ENCODE measurements at regions not wholly inside any gene's neighbourhood (a gene's known extent, or its start where the extent isn't known, plus 50 kb on each side); places are given as distances from the start of the nearest gene placed in this dataset.

DNA sequence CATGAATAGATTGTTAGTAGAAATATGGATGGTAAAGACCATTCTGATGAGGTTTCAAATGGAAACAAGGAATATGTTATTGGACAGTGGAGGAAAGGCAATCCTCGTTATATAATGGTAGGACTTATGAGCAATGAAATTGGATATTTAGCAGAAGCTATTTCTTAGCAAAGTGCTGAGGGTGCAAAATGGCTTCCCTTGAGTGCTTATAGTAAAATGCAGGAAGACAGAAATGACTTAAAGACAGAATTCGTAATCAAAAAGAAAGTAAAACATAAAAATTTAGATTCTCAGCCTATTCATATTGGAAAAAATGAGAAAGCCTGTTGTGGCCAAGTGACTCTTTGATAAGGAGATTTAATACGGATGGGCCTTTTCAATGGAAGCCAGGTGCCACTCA is 102.1 kb upstream of the ADRA1B start:
- no peak for DNase-seq (ENCODE audit: low read depth, low spot score)

DNA sequence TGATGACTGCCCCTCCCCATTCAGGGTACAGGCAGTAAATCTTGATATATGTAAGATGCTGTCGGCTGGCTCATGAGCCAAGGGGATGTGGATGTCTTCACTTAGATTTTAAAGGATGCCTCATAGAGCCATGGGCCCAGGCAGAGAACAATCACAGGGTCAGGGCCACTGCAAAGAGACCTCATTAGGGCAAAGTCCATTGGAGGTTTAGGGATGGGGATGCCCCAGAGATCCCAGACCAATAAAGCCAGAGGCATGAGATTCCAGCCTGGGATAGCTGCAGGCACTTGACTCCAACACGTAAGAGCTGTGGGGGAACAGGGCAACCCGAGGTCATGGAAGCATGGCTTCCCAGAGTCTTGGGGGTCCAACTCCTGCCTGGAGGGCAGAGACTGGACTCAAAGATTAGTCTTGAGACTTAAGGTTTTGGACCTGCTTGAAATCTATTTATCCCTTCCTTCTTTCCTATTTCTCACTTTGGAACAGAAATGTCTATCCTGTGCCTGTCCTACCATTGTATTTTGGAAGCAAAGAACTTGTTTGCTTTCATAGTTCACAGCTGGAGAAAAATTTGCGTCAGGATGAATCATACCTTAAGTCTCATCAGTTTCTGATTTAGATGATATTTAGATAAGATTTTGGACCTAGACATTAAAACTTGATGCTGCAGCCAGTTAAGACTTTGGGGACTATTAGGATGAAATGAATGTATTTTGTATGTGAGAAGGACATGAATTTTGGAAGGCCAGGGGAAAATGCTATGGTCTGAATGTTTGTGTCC is 101.3 kb upstream of the ADRA1B start:
- no peak for DNase-seq (ENCODE audit: low read depth, low spot score)

DNA sequence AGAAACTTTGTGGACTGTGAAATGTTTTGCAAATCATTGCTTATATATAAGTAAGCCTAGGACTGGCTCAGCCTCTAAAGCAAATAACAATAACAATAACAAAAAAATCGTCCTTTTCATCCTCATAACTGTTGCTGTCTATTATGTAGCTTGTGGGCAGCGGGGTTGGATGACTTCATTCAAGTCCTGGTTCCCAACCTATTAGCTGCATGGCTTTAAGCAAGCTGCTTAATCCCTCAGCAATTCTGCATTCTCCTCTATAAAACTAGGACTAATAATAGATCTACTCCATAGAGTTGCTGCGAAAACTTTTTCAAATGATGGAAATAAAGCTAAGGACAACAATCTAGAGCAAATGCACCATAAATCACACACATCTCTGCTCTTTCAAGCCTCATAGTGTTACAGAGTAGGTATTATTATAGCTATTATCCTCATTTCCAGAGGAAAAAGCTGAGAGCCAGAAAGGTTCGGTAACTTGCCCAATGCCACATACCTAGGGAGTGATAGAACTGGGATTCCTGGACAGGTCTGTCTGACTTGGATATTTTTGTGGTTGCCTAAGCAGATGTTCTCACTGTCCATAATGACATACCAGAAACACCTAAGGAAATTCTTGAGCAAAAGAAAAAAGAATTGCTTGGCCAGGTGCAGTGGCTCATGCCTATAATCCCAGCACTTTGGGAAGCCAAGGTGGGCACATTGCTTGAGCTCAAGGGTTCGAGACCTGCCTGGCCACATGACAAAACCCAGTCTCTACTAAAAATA is 98.8 kb upstream of the ADRA1B start:
- DNase-seq (ENCODE audit: low read depth, low spot score) = peak; percentile 48

DNA sequence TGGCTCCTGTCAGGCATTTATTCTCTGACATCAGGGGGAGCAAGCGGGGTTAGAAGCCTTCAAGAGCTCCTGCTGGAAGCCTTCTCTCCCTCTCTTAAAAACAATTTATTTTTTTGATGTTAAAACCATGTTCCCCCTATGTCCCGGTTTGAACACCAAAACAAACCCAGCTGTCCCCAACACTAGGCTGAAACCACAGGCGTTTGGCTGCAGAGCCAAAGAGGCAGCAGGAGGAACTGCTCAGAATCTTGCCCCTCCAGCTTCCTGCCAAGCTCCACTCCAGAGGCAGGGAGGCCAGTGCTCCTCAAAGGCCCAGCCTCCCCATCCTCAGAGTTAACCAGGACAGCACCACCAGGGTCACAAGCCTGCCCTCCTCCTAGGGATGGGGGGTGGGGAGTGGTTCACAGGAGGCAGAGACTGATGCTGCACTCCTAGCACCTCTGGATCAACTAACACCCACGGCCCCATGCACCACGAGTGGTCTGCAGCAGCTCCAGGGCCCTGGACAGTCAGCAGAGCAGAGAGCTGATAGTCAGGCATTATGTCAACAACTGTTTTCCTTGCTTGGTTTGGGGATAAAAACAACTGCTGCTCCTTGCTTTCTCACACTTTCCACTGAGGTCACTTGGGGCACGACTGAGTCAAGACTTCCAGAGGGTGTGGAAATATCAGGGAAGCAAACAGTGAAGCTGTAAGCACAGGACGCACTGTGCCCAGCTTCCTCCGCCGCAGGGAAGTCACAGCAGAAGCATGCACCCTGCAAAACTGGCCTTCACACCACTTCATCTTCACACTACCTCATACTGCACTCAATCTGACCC is 96.5 kb upstream of the ADRA1B start:
- peak; percentile 23 for DNase-seq (ENCODE audit: low read depth, low spot score)

DNA sequence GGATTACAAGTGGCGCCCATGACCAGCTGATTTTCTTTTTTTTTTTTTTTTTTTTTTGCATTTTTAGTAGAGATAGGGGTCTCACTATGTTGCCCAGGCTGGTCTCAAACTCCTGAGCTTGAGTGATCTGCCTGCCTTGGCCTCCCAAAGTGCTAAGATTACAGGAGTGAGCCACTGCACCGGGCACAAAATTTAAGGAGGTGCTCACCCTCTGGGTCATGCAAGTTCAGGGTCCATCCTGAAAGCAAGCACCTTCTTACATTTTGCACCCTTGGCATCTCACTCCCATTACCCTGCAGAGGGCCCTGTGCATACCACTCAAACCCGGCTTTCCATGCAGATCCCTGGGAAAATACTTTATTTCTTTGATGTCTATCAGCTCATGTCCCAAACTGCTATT is 95.6 kb upstream of the ADRA1B start:
- DNase-seq (ENCODE audit: low read depth, low spot score) = no peak

DNA sequence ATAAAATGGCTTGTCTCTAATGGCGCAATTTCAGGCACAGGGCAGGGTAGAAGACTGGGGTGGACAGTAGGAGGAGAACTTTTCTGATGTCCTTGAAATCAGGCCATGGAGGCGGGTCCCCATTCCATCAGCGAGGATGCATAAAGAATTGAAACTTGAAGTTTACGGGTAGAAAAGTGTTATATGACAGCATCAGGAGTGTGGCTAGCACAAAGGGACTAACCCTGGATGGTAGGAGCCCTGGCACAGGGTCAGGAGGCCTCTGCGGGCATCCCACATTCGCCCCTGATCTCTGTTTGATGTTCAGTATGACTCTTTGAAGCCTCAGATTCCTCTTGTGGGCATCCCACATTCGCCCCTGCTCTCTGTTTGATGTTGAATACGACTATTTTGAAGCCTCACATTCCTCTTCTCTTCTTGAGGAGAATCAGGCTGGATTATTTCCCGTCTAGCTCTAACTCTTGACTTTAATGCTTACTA is 94.8 kb upstream of the ADRA1B start:
- DNase-seq (ENCODE audit: low read depth, low spot score) = no peak

DNA sequence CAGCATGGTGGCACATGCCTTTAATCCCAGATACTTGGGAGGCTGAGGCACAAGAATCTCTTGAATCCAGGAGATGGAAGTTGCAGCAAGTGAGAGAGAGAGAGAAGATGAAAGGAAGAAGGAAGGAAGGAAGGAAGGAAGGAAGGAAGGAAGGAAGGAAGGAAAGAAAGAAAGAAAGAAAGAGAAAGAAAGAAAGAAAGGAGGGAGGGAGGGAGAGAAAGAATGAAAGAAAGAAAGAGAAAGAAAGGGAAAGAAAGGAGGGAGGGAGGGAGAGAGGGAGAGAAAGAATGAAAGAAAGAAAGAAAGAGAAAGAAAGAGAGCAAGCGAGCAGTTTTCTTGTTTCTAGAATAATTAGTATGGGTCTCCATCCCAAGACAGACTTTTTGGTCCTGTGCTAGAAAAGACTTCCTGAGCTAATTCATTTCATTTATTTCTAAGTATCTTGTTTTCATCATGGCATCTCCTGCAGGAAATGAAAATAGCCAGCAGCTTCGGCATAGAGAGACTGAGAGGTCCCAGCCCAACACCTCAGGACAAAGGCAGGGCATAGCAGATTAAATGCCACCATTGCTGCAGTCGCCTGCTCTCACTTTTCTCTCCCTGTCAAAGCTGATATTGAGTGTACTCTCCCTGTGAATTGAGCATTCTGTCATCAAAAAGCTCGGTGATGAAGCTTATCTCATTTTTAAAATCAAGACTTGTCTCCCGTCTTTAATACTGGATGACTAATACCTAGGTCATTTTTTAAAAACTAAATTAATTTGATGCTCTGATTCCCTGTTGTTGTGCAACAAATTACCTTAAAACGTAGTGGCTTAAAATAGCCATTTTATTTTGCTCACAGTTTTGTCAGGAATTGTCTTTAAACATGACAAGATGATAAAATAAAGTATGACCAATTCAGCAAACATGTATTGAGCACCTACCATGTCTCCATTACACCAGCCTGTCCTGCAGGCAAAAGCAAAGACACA is 91.8 kb upstream of the ADRA1B start:
- DNase-seq (ENCODE audit: low read depth, low spot score) = no peak

DNA sequence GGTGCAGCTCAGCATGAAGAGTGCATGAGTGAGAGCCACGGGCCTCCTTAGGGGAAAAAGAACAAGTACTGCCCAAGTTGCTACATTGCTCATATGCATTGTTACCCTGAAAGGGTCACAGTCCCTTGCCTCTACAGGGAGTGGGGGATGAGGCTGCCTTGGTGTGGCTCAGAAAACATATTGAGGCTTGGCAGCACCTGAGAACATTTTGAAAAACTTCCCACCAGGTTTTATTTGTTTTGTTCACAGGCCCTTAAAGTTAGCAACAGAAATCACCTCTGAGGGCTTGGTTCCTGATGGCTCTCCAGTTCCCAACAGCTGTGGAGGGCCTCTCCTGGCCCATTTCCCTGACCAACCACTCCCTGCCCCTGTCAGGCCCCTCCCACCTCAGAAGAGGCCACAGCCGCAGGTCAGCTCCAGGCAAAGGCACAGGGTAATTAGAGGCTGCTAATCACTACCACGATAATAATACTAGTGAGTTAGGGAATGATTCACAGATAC is 90.7 kb upstream of the ADRA1B start:
- no peak for DNase-seq (ENCODE audit: low read depth, low spot score)

DNA sequence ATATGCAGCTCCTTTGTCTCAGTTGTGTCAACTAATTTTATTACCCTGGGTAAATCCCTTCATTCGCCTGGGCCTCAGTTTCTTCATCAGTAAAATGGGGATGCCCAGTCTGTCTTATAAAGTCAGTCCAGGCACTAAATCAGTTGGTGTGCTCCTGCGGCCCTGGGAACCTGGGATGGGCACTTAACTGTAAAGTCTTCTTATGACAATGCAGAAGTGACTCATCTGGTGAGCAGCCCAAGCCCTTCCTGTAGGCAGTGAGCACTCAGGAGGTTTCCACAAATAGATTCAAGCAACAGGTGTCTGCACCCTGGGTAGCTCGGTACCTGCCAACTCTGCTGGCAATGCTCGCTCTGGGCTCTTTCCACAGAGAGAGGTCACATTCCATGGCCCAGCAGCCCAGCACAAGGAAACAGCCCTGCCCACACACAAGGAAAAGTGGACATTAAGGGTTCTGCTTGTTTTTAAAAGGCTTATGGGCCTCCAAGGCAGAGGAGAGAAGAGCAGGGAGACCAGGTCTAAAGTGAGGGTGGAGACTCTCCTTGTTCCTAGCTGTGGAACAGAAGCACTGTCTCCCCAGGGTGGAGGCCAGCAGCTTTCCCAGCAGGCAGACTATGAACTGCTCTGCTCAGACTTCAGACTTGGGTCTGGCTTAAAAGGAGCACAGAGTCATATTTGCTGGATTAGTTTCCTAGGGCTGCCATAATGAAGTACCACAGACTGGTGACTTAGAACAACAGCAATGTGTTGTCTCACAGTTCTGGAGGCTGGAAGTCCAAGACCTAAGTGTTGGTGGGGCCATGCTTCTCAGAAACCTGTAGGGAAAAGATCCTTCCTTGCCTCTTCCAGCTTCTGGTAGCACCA is 89.7 kb upstream of the ADRA1B start:
- peak; percentile 48 for DNase-seq (ENCODE audit: low read depth, low spot score)

DNA sequence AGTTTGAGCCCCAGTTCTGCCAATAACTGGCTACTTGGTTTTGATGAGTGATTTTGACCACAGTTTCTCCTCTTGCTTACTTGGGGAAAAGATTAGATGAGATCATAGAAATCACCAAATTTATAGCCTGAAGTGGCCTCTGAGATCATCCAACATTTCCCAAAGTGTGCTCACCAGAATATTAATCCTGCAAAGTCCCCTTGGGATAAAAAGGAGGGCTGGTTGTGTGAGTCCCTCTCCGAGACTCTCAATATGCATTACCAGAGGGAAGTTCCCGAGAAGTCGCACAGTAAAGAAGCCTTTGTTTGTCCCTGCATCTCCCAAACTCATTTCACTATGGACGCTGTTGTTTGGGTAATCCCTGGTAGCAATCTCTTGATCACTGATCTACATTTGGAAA is 88.4 kb upstream of the ADRA1B start:
- DNase-seq (ENCODE audit: low read depth, low spot score) = no peak

DNA sequence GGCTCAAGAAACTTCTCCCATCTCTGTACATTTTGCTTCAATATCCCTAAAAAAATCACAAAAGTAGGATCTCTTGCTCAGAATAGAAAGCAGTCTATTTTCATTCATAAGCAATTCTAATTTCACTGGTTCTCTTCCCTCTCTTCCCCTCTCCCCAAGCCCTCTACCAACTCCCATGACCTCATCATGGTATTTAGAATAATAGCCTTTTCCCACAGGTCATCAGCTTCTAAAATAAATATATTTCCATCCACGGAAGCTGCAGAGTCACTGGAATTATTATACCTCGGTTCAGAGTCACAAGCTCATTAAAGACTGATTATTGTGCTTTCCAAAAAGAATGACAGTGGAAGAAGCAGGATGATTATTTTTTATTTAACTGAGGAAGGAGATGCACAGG is 84.2 kb upstream of the ADRA1B start:
- DNase-seq (ENCODE audit: low read depth, low spot score) = no peak

DNA sequence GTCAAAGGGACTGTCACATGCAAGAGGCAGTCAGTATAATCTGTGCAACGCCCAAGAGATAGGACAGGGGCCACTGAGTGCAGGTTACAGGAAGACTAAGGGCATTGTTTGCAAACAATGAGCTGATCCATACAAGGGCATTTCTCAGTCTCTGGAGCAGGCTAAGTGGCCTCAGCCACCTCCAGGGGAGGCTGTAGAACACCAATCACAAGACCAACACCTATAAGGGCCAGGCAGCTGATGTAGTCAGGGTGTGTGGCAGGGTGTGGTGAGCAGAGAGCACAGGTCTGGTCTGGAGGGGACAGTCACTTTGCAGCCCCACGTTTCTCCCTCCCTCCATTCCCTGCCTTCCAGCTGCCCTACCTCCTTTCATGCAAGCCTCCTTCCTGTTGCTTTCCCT is 83.2 kb upstream of the ADRA1B start:
- DNase-seq (ENCODE audit: low read depth, low spot score) = no peak

DNA sequence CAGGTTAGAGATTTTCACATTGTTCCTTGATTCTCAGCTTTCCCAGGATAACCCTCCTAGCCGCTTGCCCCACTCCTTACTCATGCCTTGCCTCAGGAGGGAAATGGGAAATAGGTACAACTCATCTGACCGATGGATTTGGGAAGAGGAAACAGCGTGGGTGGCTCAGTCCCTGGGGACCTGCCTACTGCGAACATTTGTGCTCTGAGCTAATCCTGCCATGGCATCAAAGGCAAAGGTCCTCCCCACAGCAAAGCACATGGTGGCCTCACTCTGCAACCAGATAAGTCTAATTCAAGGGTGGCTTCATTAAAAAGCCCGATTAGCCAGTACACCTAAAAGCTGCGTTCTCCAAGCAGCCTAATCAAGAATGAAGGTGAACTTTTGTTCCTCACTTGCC is 82.4 kb upstream of the ADRA1B start:
- no peak for DNase-seq (ENCODE audit: low read depth, low spot score)

DNA sequence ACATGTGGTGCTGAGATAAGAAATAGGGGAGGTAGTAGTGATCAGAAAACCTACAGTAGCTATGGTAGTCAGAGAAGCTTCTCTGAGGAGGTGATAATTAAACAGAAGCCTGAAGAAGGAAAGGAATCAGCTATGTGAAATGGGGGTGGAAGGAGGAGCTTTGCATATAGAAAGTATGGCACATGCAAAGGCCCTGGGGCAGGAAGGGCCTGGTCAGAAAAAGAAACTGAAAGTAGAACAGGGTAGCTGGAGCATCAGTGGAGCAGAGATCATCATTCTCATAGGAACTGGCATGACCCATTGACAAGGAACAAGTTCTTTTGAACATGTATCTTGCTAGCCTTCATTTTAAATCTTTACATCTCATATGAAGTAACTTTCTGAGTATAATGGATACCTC is 80.7 kb upstream of the ADRA1B start:
- DNase-seq (ENCODE audit: low read depth, low spot score) = no peak

DNA sequence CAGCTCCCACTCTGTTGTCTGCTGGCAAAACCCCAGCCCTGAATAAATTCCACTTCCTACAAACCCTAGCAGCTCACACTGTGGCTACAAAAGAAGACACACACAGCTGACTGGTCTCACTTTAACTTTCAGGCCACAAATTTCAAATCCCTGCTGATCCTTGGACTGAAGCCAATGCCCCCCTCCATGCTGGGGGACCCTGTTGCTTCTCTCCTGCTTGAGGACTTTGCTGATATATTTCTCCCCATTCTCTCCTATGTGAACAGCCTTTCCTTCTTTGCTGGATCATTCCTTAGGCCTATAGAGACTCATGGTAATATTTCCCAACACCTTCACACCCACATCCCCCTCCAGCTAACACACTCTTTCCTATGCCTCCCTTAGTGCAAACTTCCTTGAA is 79.6 kb upstream of the ADRA1B start:
- DNase-seq (ENCODE audit: low read depth, low spot score) = no peak

DNA sequence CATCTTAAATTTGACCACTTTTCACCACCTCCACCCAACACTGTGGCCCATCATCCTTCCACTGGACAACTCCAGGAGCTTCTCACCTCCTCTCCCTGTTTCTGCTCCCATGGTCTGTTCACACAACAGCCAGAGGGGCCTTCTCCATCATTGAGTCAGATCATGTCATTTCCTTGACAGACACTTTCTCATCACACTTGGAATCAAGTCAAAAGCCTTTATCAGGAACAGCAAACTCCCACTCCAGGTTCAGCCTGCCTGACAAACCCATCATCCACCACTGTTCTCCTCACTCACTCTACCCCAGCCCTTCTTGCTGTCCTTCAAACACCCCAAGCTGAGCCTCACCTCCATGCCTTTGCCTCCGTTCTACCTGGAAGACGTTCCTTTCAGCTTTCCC is 78.4 kb upstream of the ADRA1B start:
- no peak for DNase-seq (ENCODE audit: low read depth, low spot score)

DNA sequence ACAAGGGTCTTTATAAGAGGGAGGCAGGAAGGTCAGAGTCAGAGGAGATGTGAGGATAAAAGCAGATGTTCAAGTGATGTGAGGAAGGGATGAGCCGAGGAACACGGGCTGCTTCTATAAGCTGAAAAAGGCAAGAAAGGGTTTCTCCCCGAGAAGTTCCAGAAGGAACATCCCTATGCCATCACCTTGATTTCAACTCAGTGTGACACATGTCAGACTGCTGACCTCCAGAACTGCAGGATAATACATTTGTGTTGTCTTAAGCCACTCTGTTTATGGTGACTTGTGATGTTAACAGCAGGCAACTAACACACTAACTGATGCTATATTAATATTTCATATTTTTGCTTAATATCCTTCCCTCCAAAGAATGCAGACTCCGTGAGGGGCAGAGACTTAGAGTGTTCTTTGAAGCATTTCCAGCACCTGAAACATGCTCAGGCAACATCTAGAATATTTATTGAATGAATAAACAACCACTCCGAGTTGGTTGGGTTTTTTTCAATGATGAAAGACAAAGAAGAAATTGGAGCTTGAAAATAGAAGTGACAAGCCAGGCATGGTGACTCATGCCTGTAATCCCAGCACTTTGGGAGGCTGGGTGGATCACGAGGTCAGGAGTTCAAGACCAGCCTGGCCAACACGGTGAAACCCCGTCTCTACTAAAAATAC is 77.6 kb upstream of the ADRA1B start:
- peak; percentile 21 for DNase-seq (ENCODE audit: low read depth, low spot score)

DNA sequence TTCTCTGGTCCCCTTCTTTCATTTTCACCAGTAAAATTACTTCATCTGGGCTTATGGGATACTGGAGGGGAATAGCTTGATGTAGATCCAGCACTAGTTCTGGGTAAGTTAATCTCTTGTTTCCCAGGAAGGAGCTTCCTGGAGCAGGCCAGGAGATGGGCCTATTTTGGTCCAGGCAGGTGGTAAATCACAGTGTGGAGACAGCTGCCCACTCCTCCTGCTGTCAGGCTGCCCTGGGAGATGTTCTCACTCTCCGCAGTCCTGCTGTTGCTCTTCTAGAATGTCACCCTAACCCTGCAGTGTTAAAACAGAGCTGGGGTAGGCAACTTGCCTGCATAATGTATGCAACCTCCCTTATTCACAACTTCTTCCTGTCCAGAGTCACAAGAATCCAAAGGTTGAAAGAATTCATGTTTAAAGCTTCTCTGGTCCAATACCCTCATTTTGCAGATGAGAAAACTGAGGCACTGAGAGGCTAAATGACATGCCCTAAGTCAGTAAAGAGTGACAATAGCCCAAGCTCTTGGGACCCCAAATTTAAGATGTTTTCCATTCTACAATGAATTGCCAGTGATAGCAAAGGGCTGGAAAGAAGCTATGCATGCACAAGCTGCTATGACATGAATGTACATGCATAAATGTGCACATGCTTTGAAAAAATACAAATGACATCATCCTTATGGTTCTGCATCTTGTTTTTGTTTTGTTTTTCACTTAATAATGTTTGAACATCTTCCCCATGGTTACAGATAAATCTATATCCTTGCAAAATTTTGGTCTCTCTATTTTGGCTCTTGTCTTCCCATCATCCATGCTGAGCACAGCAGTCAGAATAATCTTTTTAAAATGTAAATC is 71.8 kb upstream of the ADRA1B start:
- no peak for DNase-seq (ENCODE audit: low read depth, low spot score)

Data from astrocyte of the hippocampus (primary cell).